ENCODE measurements at regions not wholly inside any gene's neighbourhood (a gene's known extent, or its start where the extent isn't known, plus 50 kb on each side); places are given as distances from the start of the nearest gene placed in this dataset.

- H3K36me3 ChIP-seq, result no peaks in the 10 kb centered on the region
- H3K27me3 ChIP-seq, result no peaks in the 10 kb centered on the region
- ATAC-seq, result no peak
- TF ChIP-seq POLR2AphosphoS5 (IDR thresholded peaks at IDR 0.05) (no peak), CTCF (IDR thresholded peaks at IDR 0.05) (no peak), EP300 (IDR thresholded peaks at IDR 0.05) (no peak), POLR2A (IDR thresholded peaks at IDR 0.05) (no peak)
- no peak overlapping the region for H3K4me3 ChIP-seq
- H3K9me3 ChIP-seq, result no peaks in the 10 kb centered on the region
- no peak overlapping the region for H3K27ac ChIP-seq
- H3K4me1 ChIP-seq, result peaks cover 0 to 26% (median 2%) of the 10 kb centered on the region in 3 donors
Measured at GRCh38 chr7:42674541-42674940, 237.3 kb downstream of the C7orf25 start.

- H3K4me1 ChIP-seq, result peaks cover 0 to 24% (median 2%) of the 10 kb centered on the region in 3 donors
- H3K27ac ChIP-seq, result no peak overlapping the region
- no peak for ATAC-seq
- no peaks in the 10 kb centered on the region for H3K36me3 ChIP-seq
- no peak overlapping the region for H3K4me3 ChIP-seq
- TF ChIP-seq CTCF (IDR thresholded peaks at IDR 0.05), result no peak
- no peak for TF ChIP-seq EP300 (IDR thresholded peaks at IDR 0.05)
- no peak for TF ChIP-seq POLR2AphosphoS5 (IDR thresholded peaks at IDR 0.05)
- no peak for TF ChIP-seq POLR2A (IDR thresholded peaks at IDR 0.05)
- H3K9me3 ChIP-seq, result no peaks in the 10 kb centered on the region
- 69 to 90% methylated on average over 5 to 6 of the region's 6 CpGs for WGBS, 2 donors (ENCODE audit: low coverage in 1 of 2)
- no peaks in the 10 kb centered on the region for H3K27me3 ChIP-seq
Measured at GRCh38 chr7:42673951-42674350, 237.9 kb downstream of the C7orf25 start.

- no peaks in the 10 kb centered on the region for H3K36me3 ChIP-seq
- no peaks in the 10 kb centered on the region for H3K27me3 ChIP-seq
- WGBS, 2 donors (ENCODE audit: low coverage in 1 of 2), result 67 to 86% methylated on average over 1 of the region's 2 CpGs
- TF ChIP-seq POLR2AphosphoS5 (IDR thresholded peaks at IDR 0.05) (no peak), CTCF (IDR thresholded peaks at IDR 0.05) (no peak), EP300 (IDR thresholded peaks at IDR 0.05) (no peak), POLR2A (IDR thresholded peaks at IDR 0.05) (no peak)
- peak overlapping the region in 1 of 4 donors; percentile 15 for H3K27ac ChIP-seq
- peaks cover 0 to 9% (median 0%) of the 10 kb centered on the region in 3 donors for H3K4me1 ChIP-seq
- no peak for ATAC-seq
- no peak overlapping the region for H3K4me3 ChIP-seq
- H3K9me3 ChIP-seq, result peaks cover 0 to 2% (median 0%) of the 10 kb centered on the region in 3 donors
Measured at GRCh38 chr7:42672339-42672999, 239.4 kb downstream of the C7orf25 start.

DNA sequence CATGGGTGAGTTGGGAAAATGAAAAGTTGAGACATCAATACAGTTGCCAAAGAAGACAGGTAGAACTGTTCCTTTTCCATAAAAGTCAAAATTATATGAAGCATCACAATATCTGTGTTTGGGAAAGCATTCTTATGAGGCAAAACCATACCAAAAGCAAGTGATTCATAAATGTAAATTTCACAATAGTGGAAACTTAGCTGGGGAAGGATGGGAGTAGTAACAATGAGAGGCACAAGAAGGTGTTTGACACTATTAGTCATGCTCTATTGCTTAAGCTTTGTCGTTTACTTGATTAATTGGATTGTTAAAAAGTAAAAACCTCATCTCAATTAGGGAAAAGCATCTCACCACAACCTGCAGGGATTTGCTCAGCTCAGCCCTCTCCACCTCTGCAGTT is 240.2 kb downstream of the C7orf25 start:
- Histone ChIP-seq H3K27me3 (no peaks in the 10 kb centered on the region), H3K36me3 (no peaks in the 10 kb centered on the region), H3K27ac (peak overlapping the region in 1 of 4 donors; percentile 15), H3K4me1 (peaks cover 0 to under 1% (median 0%) of the 10 kb centered on the region in 3 donors), H3K9me3 (peaks cover 0 to 10% (median 0%) of the 10 kb centered on the region in 3 donors), H3K4me3 (no peak overlapping the region)
- TF ChIP-seq EP300 (IDR thresholded peaks at IDR 0.05), result no peak
- no peak for TF ChIP-seq POLR2A (IDR thresholded peaks at IDR 0.05)
- no peak for TF ChIP-seq CTCF (IDR thresholded peaks at IDR 0.05)
- TF ChIP-seq POLR2AphosphoS5 (IDR thresholded peaks at IDR 0.05), result no peak
- 23 to 40% methylated on average over 1 of the region's 1 CpG for WGBS, 2 donors (ENCODE audit: low coverage in 1 of 2)
- ATAC-seq, result peak; percentile 75

DNA sequence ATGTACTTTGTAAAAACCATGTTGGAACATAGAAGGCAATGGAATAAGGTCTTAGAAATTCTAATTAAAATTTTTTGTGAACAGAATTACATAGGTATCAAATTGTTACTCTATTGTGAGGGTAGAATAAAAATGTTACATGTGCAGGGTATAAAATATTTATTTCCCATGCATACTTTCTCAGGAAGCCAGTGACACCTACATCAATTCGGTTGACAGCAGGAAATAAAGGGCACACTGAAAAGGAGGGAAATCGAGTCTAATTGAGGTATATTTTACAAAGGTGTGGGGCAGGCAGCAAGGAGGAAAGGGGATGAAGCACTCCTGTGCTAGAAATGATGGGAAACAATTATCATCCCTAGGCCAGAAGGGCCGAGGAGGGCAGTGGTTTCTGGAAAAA is 244.9 kb downstream of the C7orf25 start:
- H3K9me3 ChIP-seq, result peaks cover 0 to 14% (median 0%) of the 10 kb centered on the region in 3 donors
- H3K27ac ChIP-seq, result no peak overlapping the region
- no peaks in the 10 kb centered on the region for H3K27me3 ChIP-seq
- TF ChIP-seq CTCF (IDR thresholded peaks at IDR 0.05), result no peak
- no peak for TF ChIP-seq POLR2AphosphoS5 (IDR thresholded peaks at IDR 0.05)
- TF ChIP-seq POLR2A (IDR thresholded peaks at IDR 0.05), result no peak
- TF ChIP-seq EP300 (IDR thresholded peaks at IDR 0.05), result no peak
- H3K36me3 ChIP-seq, result no peaks in the 10 kb centered on the region
- no peaks in the 10 kb centered on the region for H3K4me1 ChIP-seq
- 55 to 100% methylated on average over 2 of the region's 3 CpGs for WGBS, 2 donors (ENCODE audit: low coverage in 1 of 2)
- H3K4me3 ChIP-seq, result no peak overlapping the region
- no peak for ATAC-seq

All from gastroesophageal sphincter (tissue), 4 donors.